GM23338 (cell line): ENCODE measurements at regions not wholly inside any gene's neighbourhood (a gene's known extent, or its start where the extent isn't known, plus 50 kb on each side); places are given as distances from the start of the nearest gene placed in this dataset.

Experiments used
- EZH2 ChIP-seq: fragments of 200-600 bp; sonication (generic); IDR thresholded peaks from one replicate; pipeline ENCODE4 v1.8.0; 2017; ENCODE audit warnings: antibody characterized with exemption, mild to moderate bottlenecking, low read depth; ENCODE audit not compliant: unreplicated experiment
- NANOG ChIP-seq: IDR thresholded peaks from 2 replicates; pipeline ENCODE4 v1.6.1; 2016; ENCODE audit warnings: antibody characterized with exemption, borderline replicate concordance
- POLR2AphosphoS5 ChIP-seq: IDR thresholded peaks from 2 replicates; pipeline ENCODE4 v1.6.1; 2016; ENCODE audit warnings: antibody characterized with exemption, low read depth
- STAT1 ChIP-seq: IDR thresholded peaks from one replicate; pipeline ENCODE4 v1.6.1; 2016; ENCODE audit warnings: antibody characterized with exemption; ENCODE audit not compliant: unreplicated experiment
- TF ChIP-seq, protein P1 (sequence below): fragments of 250-450 bp; sonication (Bioruptor Pico); IDR thresholded peaks from 2 replicates; pipeline ENCODE4 v1.5.0; 2020; ENCODE audit warnings: mild to moderate bottlenecking, moderate library complexity
- TF ChIP-seq, protein P2 (sequence below): IDR thresholded peaks from one replicate; pipeline ENCODE4 v1.6.1; 2018; ENCODE audit warnings: antibody characterized with exemption; ENCODE audit not compliant: unreplicated experiment
- TF ChIP-seq, protein P3 (sequence below): IDR thresholded peaks from 2 replicates; pipeline ENCODE4 v1.6.1; 2016; ENCODE audit warnings: antibody characterized with exemption

DNA sequence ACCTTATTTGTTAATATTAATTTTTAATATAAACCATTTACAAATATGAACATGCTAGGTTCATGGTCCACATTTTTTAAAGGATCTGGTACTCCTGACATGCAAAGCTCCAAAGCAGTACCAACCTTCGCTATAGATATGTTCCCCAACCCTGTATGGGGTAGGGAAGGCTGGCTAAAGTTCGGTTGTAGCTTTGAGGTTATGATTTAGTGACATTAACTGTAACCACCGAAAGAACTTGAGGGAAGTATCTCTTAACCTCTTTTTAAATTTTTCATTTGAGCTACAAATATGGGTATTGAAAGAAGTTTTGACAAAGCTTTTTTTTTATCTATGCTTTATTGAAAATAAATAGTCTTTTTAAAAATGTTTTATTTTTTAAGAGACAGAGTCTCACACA is 115.5 kb downstream of the DYRK2 start (continued):
- TF ChIP-seq, protein P1, sequence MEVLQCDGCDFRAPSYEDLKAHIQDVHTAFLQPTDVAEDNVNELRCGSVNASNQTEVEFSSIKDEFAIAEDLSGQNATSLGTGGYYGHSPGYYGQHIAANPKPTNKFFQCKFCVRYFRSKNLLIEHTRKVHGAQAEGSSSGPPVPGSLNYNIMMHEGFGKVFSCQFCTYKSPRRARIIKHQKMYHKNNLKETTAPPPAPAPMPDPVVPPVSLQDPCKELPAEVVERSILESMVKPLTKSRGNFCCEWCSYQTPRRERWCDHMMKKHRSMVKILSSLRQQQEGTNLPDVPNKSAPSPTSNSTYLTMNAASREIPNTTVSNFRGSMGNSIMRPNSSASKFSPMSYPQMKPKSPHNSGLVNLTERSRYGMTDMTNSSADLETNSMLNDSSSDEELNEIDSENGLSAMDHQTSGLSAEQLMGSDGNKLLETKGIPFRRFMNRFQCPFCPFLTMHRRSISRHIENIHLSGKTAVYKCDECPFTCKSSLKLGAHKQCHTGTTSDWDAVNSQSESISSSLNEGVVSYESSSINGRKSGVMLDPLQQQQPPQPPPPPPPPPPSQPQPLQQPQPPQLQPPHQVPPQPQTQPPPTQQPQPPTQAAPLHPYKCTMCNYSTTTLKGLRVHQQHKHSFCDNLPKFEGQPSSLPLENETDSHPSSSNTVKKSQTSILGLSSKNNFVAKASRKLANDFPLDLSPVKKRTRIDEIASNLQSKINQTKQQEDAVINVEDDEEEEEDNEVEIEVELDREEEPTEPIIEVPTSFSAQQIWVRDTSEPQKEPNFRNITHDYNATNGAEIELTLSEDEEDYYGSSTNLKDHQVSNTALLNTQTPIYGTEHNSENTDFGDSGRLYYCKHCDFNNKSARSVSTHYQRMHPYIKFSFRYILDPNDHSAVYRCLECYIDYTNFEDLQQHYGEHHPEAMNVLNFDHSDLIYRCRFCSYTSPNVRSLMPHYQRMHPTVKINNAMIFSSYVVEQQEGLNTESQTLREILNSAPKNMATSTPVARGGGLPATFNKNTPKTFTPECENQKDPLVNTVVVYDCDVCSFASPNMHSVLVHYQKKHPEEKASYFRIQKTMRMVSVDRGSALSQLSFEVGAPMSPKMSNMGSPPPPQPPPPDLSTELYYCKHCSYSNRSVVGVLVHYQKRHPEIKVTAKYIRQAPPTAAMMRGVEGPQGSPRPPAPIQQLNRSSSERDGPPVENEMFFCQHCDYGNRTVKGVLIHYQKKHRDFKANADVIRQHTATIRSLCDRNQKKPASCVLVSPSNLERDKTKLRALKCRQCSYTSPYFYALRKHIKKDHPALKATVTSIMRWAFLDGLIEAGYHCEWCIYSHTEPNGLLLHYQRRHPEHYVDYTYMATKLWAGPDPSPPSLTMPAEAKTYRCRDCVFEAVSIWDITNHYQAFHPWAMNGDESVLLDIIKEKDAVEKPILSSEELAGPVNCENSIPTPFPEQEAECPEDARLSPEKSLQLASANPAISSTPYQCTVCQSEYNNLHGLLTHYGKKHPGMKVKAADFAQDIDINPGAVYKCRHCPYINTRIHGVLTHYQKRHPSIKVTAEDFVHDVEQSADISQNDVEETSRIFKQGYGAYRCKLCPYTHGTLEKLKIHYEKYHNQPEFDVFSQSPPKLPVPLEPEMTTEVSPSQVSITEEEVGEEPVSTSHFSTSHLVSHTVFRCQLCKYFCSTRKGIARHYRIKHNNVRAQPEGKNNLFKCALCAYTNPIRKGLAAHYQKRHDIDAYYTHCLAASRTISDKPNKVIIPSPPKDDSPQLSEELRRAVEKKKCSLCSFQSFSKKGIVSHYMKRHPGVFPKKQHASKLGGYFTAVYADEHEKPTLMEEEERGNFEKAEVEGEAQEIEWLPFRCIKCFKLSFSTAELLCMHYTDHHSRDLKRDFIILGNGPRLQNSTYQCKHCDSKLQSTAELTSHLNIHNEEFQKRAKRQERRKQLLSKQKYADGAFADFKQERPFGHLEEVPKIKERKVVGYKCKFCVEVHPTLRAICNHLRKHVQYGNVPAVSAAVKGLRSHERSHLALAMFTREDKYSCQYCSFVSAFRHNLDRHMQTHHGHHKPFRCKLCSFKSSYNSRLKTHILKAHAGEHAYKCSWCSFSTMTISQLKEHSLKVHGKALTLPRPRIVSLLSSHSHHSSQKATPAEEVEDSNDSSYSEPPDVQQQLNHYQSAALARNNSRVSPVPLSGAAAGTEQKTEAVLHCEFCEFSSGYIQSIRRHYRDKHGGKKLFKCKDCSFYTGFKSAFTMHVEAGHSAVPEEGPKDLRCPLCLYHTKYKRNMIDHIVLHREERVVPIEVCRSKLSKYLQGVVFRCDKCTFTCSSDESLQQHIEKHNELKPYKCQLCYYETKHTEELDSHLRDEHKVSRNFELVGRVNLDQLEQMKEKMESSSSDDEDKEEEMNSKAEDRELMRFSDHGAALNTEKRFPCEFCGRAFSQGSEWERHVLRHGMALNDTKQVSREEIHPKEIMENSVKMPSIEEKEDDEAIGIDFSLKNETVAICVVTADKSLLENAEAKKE = no peak
- TF ChIP-seq STAT1 (no peak), EZH2 (no peak), NANOG (no peak), POLR2AphosphoS5 (no peak)
- TF ChIP-seq, protein P2, sequence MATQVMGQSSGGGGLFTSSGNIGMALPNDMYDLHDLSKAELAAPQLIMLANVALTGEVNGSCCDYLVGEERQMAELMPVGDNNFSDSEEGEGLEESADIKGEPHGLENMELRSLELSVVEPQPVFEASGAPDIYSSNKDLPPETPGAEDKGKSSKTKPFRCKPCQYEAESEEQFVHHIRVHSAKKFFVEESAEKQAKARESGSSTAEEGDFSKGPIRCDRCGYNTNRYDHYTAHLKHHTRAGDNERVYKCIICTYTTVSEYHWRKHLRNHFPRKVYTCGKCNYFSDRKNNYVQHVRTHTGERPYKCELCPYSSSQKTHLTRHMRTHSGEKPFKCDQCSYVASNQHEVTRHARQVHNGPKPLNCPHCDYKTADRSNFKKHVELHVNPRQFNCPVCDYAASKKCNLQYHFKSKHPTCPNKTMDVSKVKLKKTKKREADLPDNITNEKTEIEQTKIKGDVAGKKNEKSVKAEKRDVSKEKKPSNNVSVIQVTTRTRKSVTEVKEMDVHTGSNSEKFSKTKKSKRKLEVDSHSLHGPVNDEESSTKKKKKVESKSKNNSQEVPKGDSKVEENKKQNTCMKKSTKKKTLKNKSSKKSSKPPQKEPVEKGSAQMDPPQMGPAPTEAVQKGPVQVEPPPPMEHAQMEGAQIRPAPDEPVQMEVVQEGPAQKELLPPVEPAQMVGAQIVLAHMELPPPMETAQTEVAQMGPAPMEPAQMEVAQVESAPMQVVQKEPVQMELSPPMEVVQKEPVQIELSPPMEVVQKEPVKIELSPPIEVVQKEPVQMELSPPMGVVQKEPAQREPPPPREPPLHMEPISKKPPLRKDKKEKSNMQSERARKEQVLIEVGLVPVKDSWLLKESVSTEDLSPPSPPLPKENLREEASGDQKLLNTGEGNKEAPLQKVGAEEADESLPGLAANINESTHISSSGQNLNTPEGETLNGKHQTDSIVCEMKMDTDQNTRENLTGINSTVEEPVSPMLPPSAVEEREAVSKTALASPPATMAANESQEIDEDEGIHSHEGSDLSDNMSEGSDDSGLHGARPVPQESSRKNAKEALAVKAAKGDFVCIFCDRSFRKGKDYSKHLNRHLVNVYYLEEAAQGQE = no peak
- TF ChIP-seq, protein P3, sequence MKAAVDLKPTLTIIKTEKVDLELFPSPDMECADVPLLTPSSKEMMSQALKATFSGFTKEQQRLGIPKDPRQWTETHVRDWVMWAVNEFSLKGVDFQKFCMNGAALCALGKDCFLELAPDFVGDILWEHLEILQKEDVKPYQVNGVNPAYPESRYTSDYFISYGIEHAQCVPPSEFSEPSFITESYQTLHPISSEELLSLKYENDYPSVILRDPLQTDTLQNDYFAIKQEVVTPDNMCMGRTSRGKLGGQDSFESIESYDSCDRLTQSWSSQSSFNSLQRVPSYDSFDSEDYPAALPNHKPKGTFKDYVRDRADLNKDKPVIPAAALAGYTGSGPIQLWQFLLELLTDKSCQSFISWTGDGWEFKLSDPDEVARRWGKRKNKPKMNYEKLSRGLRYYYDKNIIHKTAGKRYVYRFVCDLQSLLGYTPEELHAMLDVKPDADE = no peak
